ENCODE measurements at regions not wholly inside any gene's neighbourhood (a gene's known extent, or its start where the extent isn't known, plus 50 kb on each side); places are given as distances from the start of the nearest gene placed in this dataset.

DNA sequence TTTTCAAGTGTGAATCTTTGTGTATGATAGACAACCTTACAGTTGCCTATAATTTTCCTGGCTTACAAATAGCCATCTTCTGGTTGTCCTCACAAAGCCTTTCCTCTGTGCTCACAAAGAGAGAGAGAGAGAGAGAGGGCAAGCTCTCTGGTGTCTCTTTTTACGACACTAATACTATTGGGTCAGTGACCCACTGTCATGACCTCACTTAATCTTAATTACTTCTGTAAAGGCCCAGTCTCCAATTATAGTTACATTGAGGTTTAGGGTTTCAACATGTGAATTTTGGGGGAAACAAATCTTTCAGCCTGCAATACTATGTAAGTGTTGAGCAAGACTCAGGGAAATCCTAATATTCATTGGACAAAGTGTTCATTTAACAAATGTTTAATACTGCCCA lies 167.4 kb upstream of the COL11A1 start:
- TF ChIP-seq, protein P1, sequence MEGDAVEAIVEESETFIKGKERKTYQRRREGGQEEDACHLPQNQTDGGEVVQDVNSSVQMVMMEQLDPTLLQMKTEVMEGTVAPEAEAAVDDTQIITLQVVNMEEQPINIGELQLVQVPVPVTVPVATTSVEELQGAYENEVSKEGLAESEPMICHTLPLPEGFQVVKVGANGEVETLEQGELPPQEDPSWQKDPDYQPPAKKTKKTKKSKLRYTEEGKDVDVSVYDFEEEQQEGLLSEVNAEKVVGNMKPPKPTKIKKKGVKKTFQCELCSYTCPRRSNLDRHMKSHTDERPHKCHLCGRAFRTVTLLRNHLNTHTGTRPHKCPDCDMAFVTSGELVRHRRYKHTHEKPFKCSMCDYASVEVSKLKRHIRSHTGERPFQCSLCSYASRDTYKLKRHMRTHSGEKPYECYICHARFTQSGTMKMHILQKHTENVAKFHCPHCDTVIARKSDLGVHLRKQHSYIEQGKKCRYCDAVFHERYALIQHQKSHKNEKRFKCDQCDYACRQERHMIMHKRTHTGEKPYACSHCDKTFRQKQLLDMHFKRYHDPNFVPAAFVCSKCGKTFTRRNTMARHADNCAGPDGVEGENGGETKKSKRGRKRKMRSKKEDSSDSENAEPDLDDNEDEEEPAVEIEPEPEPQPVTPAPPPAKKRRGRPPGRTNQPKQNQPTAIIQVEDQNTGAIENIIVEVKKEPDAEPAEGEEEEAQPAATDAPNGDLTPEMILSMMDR (IDR thresholded peaks at IDR 0.05), result no peak
- no peak for TF ChIP-seq POLR2A (IDR thresholded peaks at IDR 0.05)
